ENCODE measurements at regions not wholly inside any gene's neighbourhood (a gene's known extent, or its start where the extent isn't known, plus 50 kb on each side); places are given as distances from the start of the nearest gene placed in this dataset.

DNA sequence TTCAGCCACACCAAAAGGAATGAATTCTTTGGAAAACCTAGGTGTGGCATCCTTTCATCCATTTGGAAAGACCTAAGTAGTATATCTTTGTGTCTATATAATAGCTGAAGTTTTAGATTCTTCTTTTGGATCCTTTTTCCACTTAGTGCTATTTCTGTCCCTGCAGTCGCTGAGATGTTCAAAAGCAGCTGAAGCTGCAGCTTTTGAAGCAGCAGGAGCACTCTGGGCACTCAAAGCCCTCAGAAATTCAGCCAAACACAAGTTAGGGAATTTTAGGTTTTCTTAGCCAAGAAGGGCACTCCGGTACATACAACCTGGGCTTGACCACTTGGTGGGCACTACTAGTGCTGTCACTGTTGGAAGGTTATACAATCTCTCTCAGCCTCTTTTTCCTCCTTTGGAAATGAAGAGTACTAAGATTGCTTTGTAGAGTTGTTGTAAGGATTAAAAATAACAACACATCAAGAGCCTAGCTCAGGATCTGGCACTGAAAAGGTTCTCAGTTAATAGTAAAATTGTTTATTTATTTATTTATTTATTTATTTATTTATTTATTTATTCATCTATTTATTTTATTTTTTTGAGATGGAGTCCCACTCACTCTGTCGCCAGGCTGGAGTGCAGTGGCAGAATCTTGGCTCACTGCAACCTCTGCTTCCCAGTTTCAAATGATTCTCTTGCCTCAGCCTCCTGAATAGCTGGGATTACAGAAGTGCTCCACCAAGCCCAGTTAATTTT, 71.9 kb upstream of the SLC22A16 start:
- Mint-ChIP-seq H3K27me3 (peaks cover 26% of the 10 kb centered on the region), H3K9me3 (ENCODE audit: insufficient read depth) (peaks cover 13% of the 10 kb centered on the region), H3K4me1 (peaks cover 10% of the 10 kb centered on the region), H3K27ac (no peak overlapping the region), H3K4me3 (no peak overlapping the region)
- H3K36me3 ChIP-seq (replicated peaks in 1 of 2; ENCODE audit: control extremely low read depth in 1 of 2, control insufficient read depth in 1 of 2, extremely low read depth in 1 of 2, insufficient read depth in 2 of 2, low read length in 1 of 2): no peaks in the 10 kb centered on the region
- ChIA-PET CTCF (no interaction called here), POLR2A (no interaction called here)
- no peak for DNase-seq
- no peak overlapping the region for H3K9ac ChIP-seq (ENCODE audit: low read length)
- TF ChIP-seq EZH2 (IDR thresholded peaks at IDR 0.05; ENCODE audit: borderline replicate concordance, insufficient read depth, low read depth, low read length, poor library complexity, severe bottlenecking): no peak
- TF ChIP-seq, protein P1, sequence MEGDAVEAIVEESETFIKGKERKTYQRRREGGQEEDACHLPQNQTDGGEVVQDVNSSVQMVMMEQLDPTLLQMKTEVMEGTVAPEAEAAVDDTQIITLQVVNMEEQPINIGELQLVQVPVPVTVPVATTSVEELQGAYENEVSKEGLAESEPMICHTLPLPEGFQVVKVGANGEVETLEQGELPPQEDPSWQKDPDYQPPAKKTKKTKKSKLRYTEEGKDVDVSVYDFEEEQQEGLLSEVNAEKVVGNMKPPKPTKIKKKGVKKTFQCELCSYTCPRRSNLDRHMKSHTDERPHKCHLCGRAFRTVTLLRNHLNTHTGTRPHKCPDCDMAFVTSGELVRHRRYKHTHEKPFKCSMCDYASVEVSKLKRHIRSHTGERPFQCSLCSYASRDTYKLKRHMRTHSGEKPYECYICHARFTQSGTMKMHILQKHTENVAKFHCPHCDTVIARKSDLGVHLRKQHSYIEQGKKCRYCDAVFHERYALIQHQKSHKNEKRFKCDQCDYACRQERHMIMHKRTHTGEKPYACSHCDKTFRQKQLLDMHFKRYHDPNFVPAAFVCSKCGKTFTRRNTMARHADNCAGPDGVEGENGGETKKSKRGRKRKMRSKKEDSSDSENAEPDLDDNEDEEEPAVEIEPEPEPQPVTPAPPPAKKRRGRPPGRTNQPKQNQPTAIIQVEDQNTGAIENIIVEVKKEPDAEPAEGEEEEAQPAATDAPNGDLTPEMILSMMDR (IDR thresholded peaks at IDR 0.05): no peak
- H4K20me1 ChIP-seq (ENCODE audit: control insufficient read depth, insufficient read depth, low read length, poor library complexity, severe bottlenecking): no peaks in the 10 kb centered on the region
- intact Hi-C loops (cut with micrococcal nuclease): no loop called here
- peaks cover 7 to 13% of the 10 kb centered on the region in 2 donors for H3K4me1 ChIP-seq (ENCODE audit: control insufficient read depth in 2 of 2, insufficient read depth in 2 of 2, low read length in 2 of 2)
- WGBS (ENCODE audit: insufficient coverage): 56% methylated on average over 1 of the region's 3 CpGs
- no peak overlapping the region for H3K27ac ChIP-seq (ENCODE audit: low read length in 2 of 2)
- H3K79me2 ChIP-seq (ENCODE audit: control insufficient read depth, insufficient read depth, low read length): no peaks in the 10 kb centered on the region
- ATAC-seq (ENCODE audit: low read depth): no peak
- H3K4me3 ChIP-seq (ENCODE audit: control extremely low read depth in 1 of 5, extremely low read depth in 1 of 5, insufficient read depth in 1 of 5, low read depth in 2 of 5, low read length in 4 of 5): no peak overlapping the region
- H3K4me2 ChIP-seq (replicated peaks; ENCODE audit: low read depth, low read length, poor library complexity, severe bottlenecking): no peak overlapping the region
- no peaks in the 10 kb centered on the region for H3K27me3 ChIP-seq (replicated peaks in 1 of 4; ENCODE audit: control extremely low read depth in 1 of 4, control insufficient read depth in 3 of 4, insufficient read depth in 4 of 4, low read length in 3 of 4)
- H3K9me3 ChIP-seq (ENCODE audit: control extremely low read depth in 1 of 3, control insufficient read depth in 2 of 3, insufficient read depth in 1 of 3, low read length in 2 of 3): peaks cover 3 to 17% (median 3%) of the 10 kb centered on the region in 3 donors
- H2AFZ ChIP-seq (ENCODE audit: insufficient read depth, low read depth, low read length, poor library complexity, severe bottlenecking): no peak overlapping the region

DNA sequence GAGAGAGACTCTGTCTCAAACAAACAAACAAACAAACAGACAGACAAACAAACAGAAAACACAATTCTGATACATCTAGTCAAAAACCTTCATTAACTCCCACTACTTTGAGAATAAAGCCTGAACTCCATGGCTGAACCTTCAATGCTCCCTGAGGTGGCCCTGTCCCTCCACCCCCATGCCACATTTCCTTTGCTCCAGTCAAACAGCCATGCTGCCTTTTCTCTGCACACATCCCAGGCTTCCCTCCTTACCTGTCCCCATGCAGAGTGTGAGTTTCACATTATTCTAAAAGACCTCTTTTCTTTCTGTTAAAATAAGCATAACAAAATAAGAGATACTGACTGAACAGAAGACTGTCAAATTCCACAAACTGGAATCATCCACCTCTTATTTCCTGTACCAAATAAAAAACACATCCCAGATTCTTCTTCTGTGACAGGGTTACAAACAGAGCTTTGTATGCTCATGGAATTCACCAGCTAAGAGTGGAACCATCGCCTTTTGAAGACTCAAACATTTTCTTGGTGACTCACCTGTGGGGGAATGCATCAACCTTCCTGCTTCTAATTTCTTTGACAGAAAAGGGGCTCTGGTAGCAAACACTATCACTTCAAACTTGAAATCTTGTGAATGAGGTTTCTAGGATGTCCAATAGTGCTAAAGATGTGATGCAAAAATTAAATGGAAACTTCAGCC, 71.0 kb upstream of the SLC22A16 start:
- TF ChIP-seq, protein P1 (IDR thresholded peaks at IDR 0.05): no peak
- TF ChIP-seq EZH2 (IDR thresholded peaks at IDR 0.05; ENCODE audit: borderline replicate concordance, insufficient read depth, low read depth, low read length, poor library complexity, severe bottlenecking): no peak
- ChIA-PET CTCF (no interaction called here), POLR2A (no interaction called here)

More for the DNA sequence above, 71.0 kb upstream of the SLC22A16 start:
- intact Hi-C loops (cut with micrococcal nuclease): no loop called here
- no CpG with 5 or more reads among the region's 1 CpG for WGBS (ENCODE audit: insufficient coverage)
- H4K20me1 ChIP-seq (ENCODE audit: control insufficient read depth, insufficient read depth, low read length, poor library complexity, severe bottlenecking): no peaks in the 10 kb centered on the region
- Mint-ChIP-seq H3K4me3 (no peak overlapping the region), H3K27ac (no peak overlapping the region), H3K27me3 (peaks cover 26% of the 10 kb centered on the region), H3K9me3 (ENCODE audit: insufficient read depth) (peaks cover 13% of the 10 kb centered on the region), H3K4me1 (peaks cover 13% of the 10 kb centered on the region)
- ATAC-seq (ENCODE audit: low read depth) (no peak), DNase-seq (no peak)
- H2AFZ ChIP-seq (ENCODE audit: insufficient read depth, low read depth, low read length, poor library complexity, severe bottlenecking): no peak overlapping the region
- no peaks in the 10 kb centered on the region for H3K79me2 ChIP-seq (ENCODE audit: control insufficient read depth, insufficient read depth, low read length)
- no peak overlapping the region for H3K4me2 ChIP-seq (replicated peaks; ENCODE audit: low read depth, low read length, poor library complexity, severe bottlenecking)
- H3K27me3 ChIP-seq (replicated peaks in 1 of 4; ENCODE audit: control extremely low read depth in 1 of 4, control insufficient read depth in 3 of 4, insufficient read depth in 4 of 4, low read length in 3 of 4): no peaks in the 10 kb centered on the region
- no peaks in the 10 kb centered on the region for H3K36me3 ChIP-seq (replicated peaks in 1 of 2; ENCODE audit: control extremely low read depth in 1 of 2, control insufficient read depth in 1 of 2, extremely low read depth in 1 of 2, insufficient read depth in 2 of 2, low read length in 1 of 2)
- H3K27ac ChIP-seq (ENCODE audit: low read length in 2 of 2): no peak overlapping the region
- H3K9ac ChIP-seq (ENCODE audit: low read length): no peak overlapping the region
- H3K4me1 ChIP-seq (ENCODE audit: control insufficient read depth in 2 of 2, insufficient read depth in 2 of 2, low read length in 2 of 2): peaks cover 7 to 13% of the 10 kb centered on the region in 2 donors
- H3K9me3 ChIP-seq (ENCODE audit: control extremely low read depth in 1 of 3, control insufficient read depth in 2 of 3, insufficient read depth in 1 of 3, low read length in 2 of 3): peaks cover 3 to 10% (median 3%) of the 10 kb centered on the region in 3 donors
- H3K4me3 ChIP-seq (ENCODE audit: control extremely low read depth in 1 of 5, extremely low read depth in 1 of 5, insufficient read depth in 1 of 5, low read depth in 2 of 5, low read length in 4 of 5): no peak overlapping the region
